DMS53 treated with DMSO at 0.1 percent for 48 hours (cell line): ENCODE measurements at regions not wholly inside any gene's neighbourhood (a gene's known extent, or its start where the extent isn't known, plus 50 kb on each side); places are given as distances from the start of the nearest gene placed in this dataset.

Experiments
- DNase-seq: peaks from one replicate; lab custom pipeline; 2025; ENCODE audit not compliant: unreplicated experiment; lab: John Stamatoyannopoulos, UW

GRCh38 chr11:109914809-109915653 lies 178.2 kb upstream of the ZC3H12C start:
- DNase-seq, result peak; percentile 23

- DNase-seq, result no peak
These were observed 166.3 kb upstream of the ZC3H12C start for GRCh38 chr11:109926941-109927340.

DNA sequence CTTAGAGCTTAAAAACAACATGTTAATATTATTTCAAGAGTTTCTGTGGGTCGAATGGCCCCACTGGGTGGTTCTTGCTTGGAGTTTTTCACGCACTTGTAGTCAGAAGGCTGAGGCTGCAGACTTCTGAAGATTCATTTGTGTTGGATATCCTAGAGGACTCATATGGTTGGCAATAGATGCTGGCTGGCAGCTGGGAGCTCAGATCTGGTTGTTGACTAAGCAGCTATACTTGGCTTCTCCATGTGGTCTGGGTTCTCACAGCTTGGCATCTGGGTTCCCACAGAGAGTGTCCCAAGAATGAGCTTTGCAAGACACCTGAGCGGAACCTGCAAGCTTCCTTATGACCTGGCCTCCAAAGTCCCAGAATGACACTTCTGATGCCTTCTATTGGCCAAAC lies 163.9 kb upstream of the ZC3H12C start:
- no peak for DNase-seq

DNA sequence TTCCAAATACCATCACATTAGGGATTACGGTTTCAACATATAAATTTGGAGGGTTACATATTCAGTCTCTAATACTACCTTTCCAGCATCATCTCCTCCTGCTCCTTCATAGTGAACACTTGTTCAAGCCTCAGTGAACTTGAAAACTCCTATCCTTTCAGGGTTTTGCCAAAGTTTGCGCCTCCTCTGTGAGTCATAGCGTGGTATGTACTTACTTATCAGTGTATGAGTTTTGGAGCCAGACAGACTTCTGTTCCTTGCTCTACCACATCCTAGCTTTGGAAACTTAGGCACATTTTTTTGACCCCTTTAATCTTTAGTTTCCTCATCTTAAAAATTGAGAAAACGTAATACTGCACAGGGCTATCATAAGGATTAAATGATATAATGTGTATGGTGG lies 160.1 kb upstream of the ZC3H12C start:
- DNase-seq, result no peak

GRCh38 chr11:109934151-109934550 lies 159.0 kb upstream of the ZC3H12C start:
- DNase-seq, result no peak

- DNase-seq, result no peak
These were observed 156.5 kb upstream of the ZC3H12C start for GRCh38 chr11:109936661-109937180.

- no peak for DNase-seq
These were observed 155.2 kb upstream of the ZC3H12C start for GRCh38 chr11:109937968-109938367.

DNA sequence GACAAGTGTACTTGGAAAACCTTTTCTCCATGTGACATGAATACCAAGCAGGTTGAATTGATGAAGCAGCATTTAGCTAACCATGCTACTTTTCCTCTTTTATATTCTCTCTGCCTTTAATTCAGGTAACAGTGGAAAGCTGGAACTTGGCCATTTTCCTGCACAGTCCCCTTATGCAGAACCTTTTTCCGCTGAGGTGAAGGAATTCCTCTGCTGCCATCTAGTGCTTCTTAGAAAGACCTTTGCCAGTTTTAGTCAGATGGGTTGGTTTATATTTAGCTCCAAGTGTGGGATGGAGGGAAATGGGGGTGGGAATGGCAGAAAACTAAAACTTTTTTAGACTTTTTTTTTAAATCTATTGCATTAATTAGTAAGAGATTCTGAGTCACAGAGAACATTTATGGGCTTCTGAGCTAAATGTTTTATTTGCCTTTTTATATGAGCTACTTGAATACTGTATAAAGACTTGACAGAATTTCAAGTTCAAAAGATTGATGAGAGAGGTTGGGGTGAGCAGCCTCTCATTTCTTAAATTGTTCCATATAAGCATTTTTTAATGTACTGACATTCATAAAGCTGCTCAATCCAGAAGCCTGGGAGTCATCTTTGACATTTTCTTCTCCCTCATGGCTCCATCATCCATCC lies 153.9 kb upstream of the ZC3H12C start:
- peak; percentile 88 for DNase-seq

GRCh38 chr11:109940816-109941215 lies 152.4 kb upstream of the ZC3H12C start:
- no peak for DNase-seq

- DNase-seq, result no peak
These were observed 147.4 kb upstream of the ZC3H12C start for GRCh38 chr11:109945626-109946321.

GRCh38 chr11:109946322-109946846 lies 146.8 kb upstream of the ZC3H12C start:
- DNase-seq, result peak; percentile 69

GRCh38 chr11:109954534-109954933 lies 138.7 kb upstream of the ZC3H12C start:
- no peak for DNase-seq

DNA sequence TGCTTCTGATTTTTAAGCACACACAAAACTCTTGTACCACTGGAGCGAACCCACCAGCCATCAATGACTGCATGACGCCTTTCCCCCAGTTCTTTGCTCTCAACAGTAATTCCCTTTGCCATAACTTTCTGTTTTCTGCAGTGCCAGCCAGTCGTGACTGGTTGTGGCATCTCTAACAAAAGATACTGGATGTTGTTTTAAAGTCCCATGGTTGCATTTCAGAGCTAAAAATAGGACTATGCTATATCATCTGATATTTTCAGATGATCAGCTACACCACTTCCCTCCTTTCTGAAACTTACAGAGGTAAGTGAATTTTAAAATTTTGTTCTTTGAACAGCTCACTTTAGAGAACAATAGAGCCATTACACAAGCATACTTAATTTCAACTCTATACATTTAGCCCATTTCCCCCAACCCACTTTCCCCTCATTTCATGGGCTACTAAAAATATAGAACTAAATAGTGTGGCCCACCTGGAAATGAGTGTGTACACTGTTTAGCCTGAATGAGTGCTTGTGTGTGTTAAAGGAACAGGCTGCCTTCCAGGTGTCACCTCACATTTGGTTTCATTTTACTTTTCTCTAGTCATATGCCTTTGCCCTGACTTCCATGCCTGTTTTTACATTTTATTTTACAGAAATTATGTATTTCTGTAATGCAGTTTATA lies 136.9 kb upstream of the ZC3H12C start:
- no peak for DNase-seq

- DNase-seq, result no peak
These were observed 136.2 kb upstream of the ZC3H12C start for GRCh38 chr11:109957000-109957399.

DNA sequence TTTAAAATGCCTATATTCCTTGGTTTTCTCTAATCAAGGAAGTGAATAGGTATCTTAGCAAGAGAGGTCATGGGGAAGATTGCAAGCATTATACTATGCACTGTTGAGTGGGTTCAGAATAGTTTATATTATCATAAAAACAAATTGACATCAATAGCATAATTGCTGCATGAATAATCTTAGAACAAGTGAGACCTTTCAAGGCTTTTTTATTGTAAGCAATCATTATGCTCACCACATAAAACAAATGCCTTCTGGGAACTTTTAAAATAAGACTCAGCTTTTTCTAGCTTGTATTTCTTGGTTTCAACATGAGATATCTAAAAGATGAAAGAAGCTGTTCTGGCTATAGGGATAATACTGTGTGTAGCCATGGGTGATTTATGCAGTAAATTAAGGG lies 135.6 kb upstream of the ZC3H12C start:
- no peak for DNase-seq

DNA sequence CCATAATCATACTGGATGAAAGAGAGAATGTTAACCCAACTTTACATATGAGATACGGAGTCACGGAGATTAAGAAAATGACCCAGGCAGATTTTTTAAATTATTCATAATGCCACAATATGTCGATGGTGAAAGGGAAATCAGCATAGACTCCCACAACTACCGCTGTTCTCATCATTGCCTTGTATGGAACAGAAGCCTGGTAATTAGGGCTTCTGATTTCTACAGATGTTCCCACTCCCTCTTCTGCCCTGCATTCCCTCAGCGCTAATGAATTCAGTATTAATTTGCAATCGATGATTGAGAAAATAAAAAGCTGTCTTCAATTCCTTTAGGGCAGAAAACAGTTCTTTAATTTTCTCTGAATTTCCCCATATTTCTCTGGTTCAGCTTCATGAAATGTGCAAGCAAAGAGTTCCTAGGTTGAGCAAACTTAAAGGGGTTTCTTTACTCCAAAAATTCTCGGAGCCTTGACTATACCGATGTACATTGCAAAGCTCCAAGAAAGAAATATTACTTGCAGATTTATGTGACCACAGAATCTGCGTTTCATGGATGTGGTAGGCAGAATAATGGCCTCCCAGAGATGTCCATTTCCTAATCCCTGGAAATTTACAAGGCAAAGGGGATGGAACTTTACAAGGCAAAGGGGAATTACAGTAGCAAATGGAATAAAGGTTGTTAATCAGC lies 134.9 kb upstream of the ZC3H12C start:
- DNase-seq, result no peak

DNA sequence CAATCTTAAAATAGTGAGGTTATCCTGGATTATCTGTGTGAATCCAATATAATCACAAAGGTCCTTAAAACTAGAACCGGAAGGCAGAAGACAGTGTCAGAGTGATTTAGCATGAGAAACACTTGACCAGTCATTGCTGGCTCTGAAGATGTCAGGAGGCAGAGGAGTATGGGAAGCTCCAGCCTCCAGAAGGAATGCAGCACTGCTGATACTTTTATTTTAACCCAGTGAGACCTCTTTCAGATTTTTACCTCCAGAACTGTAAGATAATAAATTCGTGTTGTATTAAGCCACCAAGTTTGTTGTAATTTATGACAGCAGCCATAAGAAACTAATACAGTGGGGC lies 134.4 kb upstream of the ZC3H12C start:
- DNase-seq, result no peak

DNA sequence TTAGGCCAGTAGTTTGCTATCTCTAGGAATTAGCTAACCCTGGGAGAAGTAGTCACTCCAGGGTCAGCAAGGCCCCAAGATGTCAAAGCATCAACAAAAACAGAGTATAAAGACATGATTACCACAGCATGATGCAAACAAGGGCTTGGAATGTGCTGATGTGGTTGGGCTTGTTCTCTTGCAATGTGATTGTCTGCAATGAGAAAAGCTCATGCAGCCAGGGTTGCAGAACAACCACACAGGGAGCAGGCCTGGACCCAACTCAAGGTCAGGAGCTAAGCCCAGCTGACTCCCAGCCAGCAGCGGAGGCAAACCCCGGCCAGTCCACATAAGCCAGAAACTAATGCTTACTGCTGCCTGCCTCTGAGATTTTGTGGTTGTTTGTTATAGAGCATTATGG lies 132.4 kb upstream of the ZC3H12C start:
- no peak for DNase-seq

DNA sequence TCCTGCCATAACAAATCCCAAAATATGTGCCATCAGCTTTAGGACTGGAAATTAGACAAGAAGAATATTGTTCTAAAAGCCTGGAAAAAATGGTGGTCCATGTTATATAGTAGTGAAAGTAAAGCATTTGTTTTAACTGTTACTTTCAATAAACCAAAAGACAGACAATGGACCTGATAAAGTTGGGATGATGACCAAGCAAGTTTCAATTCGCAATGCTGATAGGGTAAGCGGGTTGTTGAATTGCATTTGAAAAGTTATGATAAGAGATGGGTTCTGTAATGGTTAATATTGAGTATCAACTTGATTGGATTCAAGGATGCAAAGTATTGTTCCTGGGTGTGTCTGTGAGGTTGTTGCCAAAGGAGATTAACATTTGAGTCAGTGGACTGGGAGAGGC lies 131.9 kb upstream of the ZC3H12C start:
- no peak for DNase-seq

GRCh38 chr11:109963101-109963500 lies 130.1 kb upstream of the ZC3H12C start:
- DNase-seq, result no peak
